ENCODE measurements at regions not wholly inside any gene's neighbourhood (a gene's known extent, or its start where the extent isn't known, plus 50 kb on each side); places are given as distances from the start of the nearest gene placed in this dataset.

GRCh38 chr9:547314-547713 is 294.2 kb upstream of the DMRT1 start:
- H3K9me3 Mint-ChIP-seq (ENCODE audit: low read depth) = no peaks in the 10 kb centered on the region
- no peak for DNase-seq (ENCODE audit: low spot score, unreplicated experiment)
- peaks cover 16% of the 10 kb centered on the region for H3K36me3 Mint-ChIP-seq (ENCODE audit: insufficient read depth)
- TF ChIP-seq, protein P1, sequence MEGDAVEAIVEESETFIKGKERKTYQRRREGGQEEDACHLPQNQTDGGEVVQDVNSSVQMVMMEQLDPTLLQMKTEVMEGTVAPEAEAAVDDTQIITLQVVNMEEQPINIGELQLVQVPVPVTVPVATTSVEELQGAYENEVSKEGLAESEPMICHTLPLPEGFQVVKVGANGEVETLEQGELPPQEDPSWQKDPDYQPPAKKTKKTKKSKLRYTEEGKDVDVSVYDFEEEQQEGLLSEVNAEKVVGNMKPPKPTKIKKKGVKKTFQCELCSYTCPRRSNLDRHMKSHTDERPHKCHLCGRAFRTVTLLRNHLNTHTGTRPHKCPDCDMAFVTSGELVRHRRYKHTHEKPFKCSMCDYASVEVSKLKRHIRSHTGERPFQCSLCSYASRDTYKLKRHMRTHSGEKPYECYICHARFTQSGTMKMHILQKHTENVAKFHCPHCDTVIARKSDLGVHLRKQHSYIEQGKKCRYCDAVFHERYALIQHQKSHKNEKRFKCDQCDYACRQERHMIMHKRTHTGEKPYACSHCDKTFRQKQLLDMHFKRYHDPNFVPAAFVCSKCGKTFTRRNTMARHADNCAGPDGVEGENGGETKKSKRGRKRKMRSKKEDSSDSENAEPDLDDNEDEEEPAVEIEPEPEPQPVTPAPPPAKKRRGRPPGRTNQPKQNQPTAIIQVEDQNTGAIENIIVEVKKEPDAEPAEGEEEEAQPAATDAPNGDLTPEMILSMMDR (IDR thresholded peaks at IDR 0.05; ENCODE audit: unreplicated experiment) = no peak
- peaks cover 39% of the 10 kb centered on the region for H3K4me1 Mint-ChIP-seq (ENCODE audit: low read depth)
- no peak overlapping the region for H3K4me3 Mint-ChIP-seq (ENCODE audit: low read depth)
- no peaks in the 10 kb centered on the region for H3K27me3 Mint-ChIP-seq
- H3K27ac Mint-ChIP-seq = no peak overlapping the region

DNA sequence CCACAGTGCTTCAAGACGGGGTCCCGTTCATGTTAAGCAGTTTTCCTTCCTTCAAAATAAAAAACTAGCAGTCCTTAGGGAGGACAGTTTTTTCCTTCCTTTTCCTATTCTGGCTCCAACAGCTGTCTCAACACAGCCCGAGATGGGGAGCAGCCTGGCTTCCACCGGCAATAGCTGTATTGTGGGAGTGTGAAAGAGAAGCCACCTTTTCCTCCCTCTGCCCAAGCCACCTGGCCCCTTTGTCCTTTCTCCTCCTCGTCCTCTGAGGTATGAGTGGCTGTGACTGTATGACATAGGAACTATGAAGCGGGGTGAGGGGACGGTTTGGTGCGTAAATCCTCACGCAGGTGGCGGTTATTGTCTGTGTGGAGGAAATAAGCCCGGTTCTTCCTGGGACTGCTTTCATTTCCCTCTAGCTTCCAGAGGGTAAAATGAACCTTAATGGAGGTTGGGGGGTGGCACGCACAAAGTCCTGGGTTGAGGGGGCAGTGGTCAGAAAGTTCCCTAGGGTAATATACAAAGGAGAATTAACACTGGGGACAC is 292.0 kb upstream of the DMRT1 start:
- H3K4me1 Mint-ChIP-seq (ENCODE audit: low read depth) = peaks cover 34% of the 10 kb centered on the region
- H3K9me3 Mint-ChIP-seq (ENCODE audit: low read depth) = no peaks in the 10 kb centered on the region
- DNase-seq (ENCODE audit: low spot score, unreplicated experiment) = no peak
- TF ChIP-seq, protein P1 (IDR thresholded peaks at IDR 0.05; ENCODE audit: unreplicated experiment) = no peak
- H3K27ac Mint-ChIP-seq = peak overlapping the region; percentile 12
- H3K27me3 Mint-ChIP-seq = no peaks in the 10 kb centered on the region
- H3K36me3 Mint-ChIP-seq (ENCODE audit: insufficient read depth) = peaks cover 11% of the 10 kb centered on the region
- H3K4me3 Mint-ChIP-seq (ENCODE audit: low read depth) = no peak overlapping the region

GRCh38 chr9:550333-550732 is 291.2 kb upstream of the DMRT1 start:
- peak overlapping the region; percentile 27 for H3K27ac Mint-ChIP-seq
- peaks cover 11% of the 10 kb centered on the region for H3K36me3 Mint-ChIP-seq (ENCODE audit: insufficient read depth)
- no peaks in the 10 kb centered on the region for H3K9me3 Mint-ChIP-seq (ENCODE audit: low read depth)

DNA sequence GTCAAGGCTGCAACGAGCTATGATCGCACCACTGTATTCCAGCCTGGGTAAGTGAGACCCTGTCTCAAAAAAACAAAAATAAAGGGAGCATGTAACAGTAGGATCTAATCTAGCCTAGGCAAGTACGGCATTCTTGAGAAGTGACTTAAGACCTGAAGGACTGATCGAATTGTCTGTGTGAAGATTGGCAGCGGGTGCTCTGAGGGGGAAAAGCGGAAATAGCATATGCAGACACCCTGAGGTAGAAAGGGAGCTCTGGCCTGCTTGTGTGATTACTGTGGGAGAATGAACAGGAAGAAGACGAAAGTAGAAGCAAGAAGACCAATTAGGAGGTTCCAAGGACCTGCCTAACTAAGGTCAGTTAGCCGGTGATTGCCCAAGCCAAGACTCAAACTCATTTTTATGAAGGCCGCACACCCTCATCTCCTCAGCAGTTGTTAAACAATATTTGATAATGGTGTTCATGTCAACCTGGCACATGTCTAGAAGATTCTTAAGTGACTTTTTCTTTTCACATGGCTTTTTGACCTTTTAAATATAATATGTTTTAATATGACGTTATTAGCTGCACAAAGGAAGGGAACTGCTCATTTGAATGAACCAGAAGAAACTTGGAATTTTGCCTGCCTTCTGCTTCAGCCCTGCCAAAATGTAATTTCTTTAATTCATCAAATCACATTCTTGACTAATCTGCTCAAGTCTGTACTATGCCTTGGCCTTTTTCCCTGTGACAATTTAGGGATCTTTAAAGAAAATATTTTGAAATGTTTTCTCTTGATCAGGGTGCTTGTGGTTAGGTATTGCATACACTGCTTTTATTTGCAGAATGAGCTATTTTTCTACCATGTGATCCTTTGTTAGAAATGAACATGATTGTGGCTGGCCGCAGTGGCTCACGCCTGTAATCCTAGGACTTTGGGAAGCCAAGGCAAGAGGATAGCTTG is 289.2 kb upstream of the DMRT1 start:
- H3K4me3 Mint-ChIP-seq (ENCODE audit: low read depth) = no peak overlapping the region
- H3K27me3 Mint-ChIP-seq = no peaks in the 10 kb centered on the region
- no peaks in the 10 kb centered on the region for H3K9me3 Mint-ChIP-seq (ENCODE audit: low read depth)
- peaks cover 29% of the 10 kb centered on the region for H3K4me1 Mint-ChIP-seq (ENCODE audit: low read depth)
- H3K27ac Mint-ChIP-seq = peak overlapping the region; percentile 31
- H3K36me3 Mint-ChIP-seq (ENCODE audit: insufficient read depth) = peaks cover 11% of the 10 kb centered on the region
- TF ChIP-seq, protein P1 (IDR thresholded peaks at IDR 0.05; ENCODE audit: unreplicated experiment) = no peak
- no peak for DNase-seq (ENCODE audit: low spot score, unreplicated experiment)

More at GRCh38 chr9:550333-550732, 291.2 kb upstream of the DMRT1 start:
- H3K4me3 Mint-ChIP-seq (ENCODE audit: low read depth) = no peak overlapping the region
- H3K27me3 Mint-ChIP-seq = no peaks in the 10 kb centered on the region
- peaks cover 29% of the 10 kb centered on the region for H3K4me1 Mint-ChIP-seq (ENCODE audit: low read depth)
- TF ChIP-seq, protein P1 (IDR thresholded peaks at IDR 0.05; ENCODE audit: unreplicated experiment) = no peak
- no peak for DNase-seq (ENCODE audit: low spot score, unreplicated experiment)

GRCh38 chr9:555493-555892 is 286.0 kb upstream of the DMRT1 start:
- H3K36me3 Mint-ChIP-seq (ENCODE audit: insufficient read depth) = peaks cover 6% of the 10 kb centered on the region
- H3K27me3 Mint-ChIP-seq = no peaks in the 10 kb centered on the region
- H3K4me3 Mint-ChIP-seq (ENCODE audit: low read depth) = no peak overlapping the region
- H3K27ac Mint-ChIP-seq = no peak overlapping the region
- peaks cover 22% of the 10 kb centered on the region for H3K4me1 Mint-ChIP-seq (ENCODE audit: low read depth)
- no peak for DNase-seq (ENCODE audit: low spot score, unreplicated experiment)
- no peaks in the 10 kb centered on the region for H3K9me3 Mint-ChIP-seq (ENCODE audit: low read depth)
- TF ChIP-seq, protein P1 (IDR thresholded peaks at IDR 0.05; ENCODE audit: unreplicated experiment) = no peak
